ENCODE measurements at regions not wholly inside any gene's neighbourhood (a gene's known extent, or its start where the extent isn't known, plus 50 kb on each side); places are given as distances from the start of the nearest gene placed in this dataset.

GRCh38 chr1:229938551-229938950 lies 128.5 kb upstream of the GALNT2 start:
- no peaks in the 10 kb centered on the region for H3K36me3 ChIP-seq (ENCODE audit: insufficient read depth in 1 of 2, low read depth in 1 of 2)
- no peak overlapping the region for H3K4me3 ChIP-seq
- no peak for TF ChIP-seq CTCF (IDR thresholded peaks at IDR 0.05)
- no peak overlapping the region for H3K27ac ChIP-seq
- DNase-seq = no peak
- H3K27me3 ChIP-seq (ENCODE audit: insufficient read depth in 3 of 3, low read length in 2 of 3) = no peaks in the 10 kb centered on the region
- H3K4me1 ChIP-seq = peaks cover 4% of the 10 kb centered on the region
- ATAC-seq = no peak
- WGBS, 3 donors = 49 to 65% (median 63%) methylated on average over 4 of the region's 4 CpGs
- no peaks in the 10 kb centered on the region for H3K9me3 ChIP-seq
- intact Hi-C loops (cut with DNase I) = no loop called here

GRCh38 chr1:229940684-229941083 lies 126.4 kb upstream of the GALNT2 start:
- DNase-seq = no peak

GRCh38 chr1:229941160-229941559 lies 125.9 kb upstream of the GALNT2 start:
- H3K27me3 ChIP-seq (ENCODE audit: insufficient read depth in 3 of 3, low read length in 2 of 3) = no peaks in the 10 kb centered on the region
- no peaks in the 10 kb centered on the region for H3K9me3 ChIP-seq
- peaks cover 4% of the 10 kb centered on the region for H3K4me1 ChIP-seq
- DNase-seq = no peak
- no peak for ATAC-seq
- no peaks in the 10 kb centered on the region for H3K36me3 ChIP-seq (ENCODE audit: insufficient read depth in 1 of 2, low read depth in 1 of 2)
- no peak overlapping the region for H3K27ac ChIP-seq
- H3K4me3 ChIP-seq = no peak overlapping the region
- WGBS, 3 donors = 89 to 90% (median 90%) methylated on average over 8 of the region's 8 CpGs
- TF ChIP-seq CTCF (IDR thresholded peaks at IDR 0.05) = no peak
- intact Hi-C loops (cut with DNase I) = no loop called here

More at GRCh38 chr1:229940684-229941083, 126.4 kb upstream of the GALNT2 start:
- ATAC-seq = no peak
- no peak overlapping the region for H3K27ac ChIP-seq
- intact Hi-C loops (cut with DNase I) = no loop called here
- H3K27me3 ChIP-seq (ENCODE audit: insufficient read depth in 3 of 3, low read length in 2 of 3) = no peaks in the 10 kb centered on the region
- TF ChIP-seq CTCF (IDR thresholded peaks at IDR 0.05) = no peak
- H3K36me3 ChIP-seq (ENCODE audit: insufficient read depth in 1 of 2, low read depth in 1 of 2) = no peaks in the 10 kb centered on the region
- H3K9me3 ChIP-seq = no peaks in the 10 kb centered on the region
- WGBS, 3 donors = 67 to 74% (median 71%) methylated on average over 6 of the region's 6 CpGs
- peaks cover 4% of the 10 kb centered on the region for H3K4me1 ChIP-seq
- no peak overlapping the region for H3K4me3 ChIP-seq

GRCh38 chr1:229941831-229942230 lies 125.2 kb upstream of the GALNT2 start:
- 46 to 62% (median 50%) methylated on average over 10 of the region's 10 CpGs for WGBS, 3 donors
- intact Hi-C loops (cut with DNase I) = no loop called here
- Histone ChIP-seq H3K9me3 (no peaks in the 10 kb centered on the region), H3K27me3 (ENCODE audit: insufficient read depth in 3 of 3, low read length in 2 of 3) (no peaks in the 10 kb centered on the region), H3K4me1 (peaks cover 4% of the 10 kb centered on the region), H3K36me3 (ENCODE audit: insufficient read depth in 1 of 2, low read depth in 1 of 2) (no peaks in the 10 kb centered on the region), H3K27ac (no peak overlapping the region), H3K4me3 (no peak overlapping the region)
- TF ChIP-seq CTCF (IDR thresholded peaks at IDR 0.05) = no peak
- ATAC-seq (no peak), DNase-seq (no peak)

- no peaks in the 10 kb centered on the region for H3K36me3 ChIP-seq (ENCODE audit: insufficient read depth in 1 of 2, low read depth in 1 of 2)
- 8 to 35% (median 16%) methylated on average over 1 of the region's 1 CpG for WGBS, 3 donors
- TF ChIP-seq CTCF (IDR thresholded peaks at IDR 0.05) = no peak
- no peaks in the 10 kb centered on the region for H3K27me3 ChIP-seq (ENCODE audit: insufficient read depth in 3 of 3, low read length in 2 of 3)
- DNase-seq = no peak
- peaks cover 4% of the 10 kb centered on the region for H3K4me1 ChIP-seq
- H3K9me3 ChIP-seq = no peaks in the 10 kb centered on the region
- ATAC-seq = peak; percentile 22 to 73 (median 62)
- no peak overlapping the region for H3K27ac ChIP-seq
- intact Hi-C loops (cut with DNase I) = no loop called here
- no peak overlapping the region for H3K4me3 ChIP-seq
These were observed 124.5 kb upstream of the GALNT2 start for GRCh38 chr1:229942501-229942900.
